Keratinocyte (primary cell): ENCODE measurements at regions not wholly inside any gene's neighbourhood (a gene's known extent, or its start where the extent isn't known, plus 50 kb on each side); places are given as distances from the start of the nearest gene placed in this dataset.

Experiments
- DNase-seq: peaks from one replicate; pipeline ENCODE4 v3.0.0-alpha.2; 2011; ENCODE audit warnings: low read depth, missing footprints, low spot score
- FAIRE-seq: peaks from 2 replicates; lab custom pipeline; 2011; peaks lifted over from hg19 to GRCh38; lab: Jason Lieb, UNC
- H2AFZ ChIP-seq: 2 replicates; pipeline ENCODE4 v1.6.0; 2012; ENCODE audit warnings: low read length, control low read depth, inconsistent platforms; ENCODE audit not compliant: control insufficient read depth
- H3K27ac ChIP-seq: 2 replicates; pipeline ENCODE4 v1.5.1; 2011; ENCODE audit warnings: low read length; ENCODE audit not compliant: control insufficient read depth, insufficient read depth
- H3K27me3 ChIP-seq: 3 replicates; pipeline ENCODE4 v1.6.0; 2011; ENCODE audit warnings: low read length; ENCODE audit not compliant: control insufficient read depth, insufficient read depth; ENCODE audit errors: extremely low read depth
- H3K36me3 ChIP-seq, 2 experiments: 2 replicates in 1 of 2; 3 replicates in 1 of 2; pipeline ENCODE4 v1.5.1; 2011; ENCODE audit warnings: low read length in 2 of 2, mild to moderate bottlenecking in 1 of 2; ENCODE audit not compliant: control insufficient read depth in 2 of 2, insufficient read depth in 2 of 2; ENCODE audit errors: extremely low read depth in 1 of 2
- H3K4me1 ChIP-seq: 3 replicates; pipeline ENCODE4 v1.5.1; 2011; ENCODE audit warnings: low read length; ENCODE audit not compliant: control insufficient read depth, insufficient read depth; ENCODE audit errors: extremely low read depth
- H3K4me2 ChIP-seq: 3 replicates; pipeline ENCODE4 v1.6.0; 2011; ENCODE audit warnings: low read depth, low read length; ENCODE audit not compliant: control insufficient read depth, insufficient read depth; ENCODE audit errors: extremely low read depth
- H3K4me3 ChIP-seq, 3 experiments: fragments of 200-600 bp in 1 of 3; sonication (generic) in 1 of 3; 2 replicates in 2 of 3; 3 replicates in 1 of 3; pipeline ENCODE4 v1.5.1; 2011 to 2016; ENCODE audit warnings: low read length in 3 of 3, mild to moderate bottlenecking in 3 of 3, control low read depth in 2 of 3, inconsistent platforms in 1 of 3, low read depth in 1 of 3, mixed read lengths in 1 of 3, mixed run types in 1 of 3, moderate library complexity in 1 of 3; ENCODE audit not compliant: control insufficient read depth in 2 of 3, insufficient read depth in 2 of 3; ENCODE audit errors: extremely low read depth in 1 of 3
- H3K79me2 ChIP-seq: 2 replicates; pipeline ENCODE4 v1.6.0; 2012; ENCODE audit warnings: low read length; ENCODE audit not compliant: control insufficient read depth, insufficient read depth
- H3K9ac ChIP-seq: 3 replicates; pipeline ENCODE4 v1.6.0; 2011; ENCODE audit warnings: low read length; ENCODE audit not compliant: control insufficient read depth, insufficient read depth; ENCODE audit errors: extremely low read depth
- H3K9me1 ChIP-seq: 3 replicates; pipeline ENCODE4 v1.6.0; 2011; ENCODE audit warnings: low read length; ENCODE audit not compliant: control insufficient read depth, insufficient read depth; ENCODE audit errors: extremely low read depth
- H3K9me3 ChIP-seq: 2 replicates; pipeline ENCODE4 v1.5.1; 2012; ENCODE audit warnings: low read depth, low read length; ENCODE audit not compliant: control insufficient read depth
- H4K20me1 ChIP-seq: 3 replicates; pipeline ENCODE4 v1.6.0; 2011; ENCODE audit warnings: low read length; ENCODE audit not compliant: control insufficient read depth, insufficient read depth; ENCODE audit errors: extremely low read depth
- CTCF ChIP-seq, 3 experiments: IDR thresholded peaks in 1 of 3; conservative IDR thresholded peaks in 1 of 3; optimal IDR thresholded peaks in 1 of 3; 2 replicates in 2 of 3; 3 replicates in 1 of 3; pipeline versions ENCODE3 to v1.5.1; 2011; ENCODE audit warnings: low read length in 3 of 3, mild to moderate bottlenecking in 3 of 3, moderate library complexity in 2 of 3, control low read depth in 1 of 3, inconsistent platforms in 1 of 3; ENCODE audit not compliant: insufficient read depth in 2 of 3; ENCODE audit errors: extremely low read depth in 1 of 3
- EZH2 ChIP-seq: IDR thresholded peaks from one replicate; pipeline ENCODE4 v1.6.1; 2012; ENCODE audit warnings: inconsistent platforms, mild to moderate bottlenecking, low read length, moderate library complexity
- dilution Hi-C: fragments of 300-500 bp; cut with MboI; formaldehyde crosslinking; loops from one replicate; pipeline ENCODE4 v1.7.0; 2020; ENCODE audit warnings: low sequenced_read_pairs; ENCODE audit not compliant: extremely low pct_ligation_motif_present

DNA sequence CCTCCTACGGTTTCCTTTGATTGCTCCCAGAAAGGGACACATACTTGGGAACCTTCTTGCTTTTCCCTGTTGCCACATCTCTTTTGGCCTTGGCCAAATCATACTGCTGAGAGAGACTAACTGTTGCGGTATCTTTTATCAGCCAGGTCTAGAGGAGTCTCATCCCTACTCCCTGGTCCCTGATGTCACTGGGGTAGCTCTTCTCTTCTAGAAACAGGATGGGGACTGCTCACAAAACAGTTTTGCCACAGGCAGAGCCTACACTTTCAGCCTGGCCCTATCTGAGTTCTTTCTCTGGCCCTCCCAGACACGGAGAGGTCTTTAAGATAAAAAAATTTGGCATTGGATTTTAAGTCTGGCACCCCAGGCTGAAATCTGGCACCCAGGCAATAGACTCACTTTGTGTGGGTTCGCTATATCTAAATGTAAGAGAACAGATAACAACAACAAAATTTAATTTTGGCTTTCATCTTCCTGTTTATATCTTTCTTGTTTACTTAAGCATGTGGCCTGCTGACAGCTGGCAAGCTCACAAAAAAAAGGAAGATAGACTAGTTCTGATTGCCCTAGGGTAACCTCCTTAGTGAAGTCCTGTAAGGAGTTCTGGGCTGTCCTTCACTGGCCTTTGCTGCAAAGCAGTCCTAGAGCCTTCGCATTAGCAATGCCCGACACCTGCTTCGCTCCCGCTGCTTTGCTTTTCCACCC is 228.3 kb upstream of the NPVF start:
- H4K20me1 ChIP-seq: no peaks in the 10 kb centered on the region
- no peaks in the 10 kb centered on the region for H3K27me3 ChIP-seq
- H3K79me2 ChIP-seq: no peaks in the 10 kb centered on the region
- H3K9me1 ChIP-seq: no peaks in the 10 kb centered on the region
- TF ChIP-seq CTCF (optimal IDR thresholded peaks at IDR 0.05 in 1 of 3, IDR thresholded peaks at IDR 0.05 in 1 of 3, conservative IDR thresholded peaks at IDR 0.05 in 1 of 3; ENCODE audit: extremely low read depth in 1 of 3, insufficient read depth in 2 of 3, low read length in 3 of 3): no peak
- no peak for TF ChIP-seq EZH2
- H3K4me1 ChIP-seq: no peaks in the 10 kb centered on the region
- FAIRE-seq (no peak), DNase-seq (no peak)
- dilution Hi-C loops: no loop called here
- no peak overlapping the region for H2AFZ ChIP-seq
- H3K4me3 ChIP-seq: no peak overlapping the region
- H3K36me3 ChIP-seq: no peaks in the 10 kb centered on the region
- H3K4me2 ChIP-seq: no peak overlapping the region
- no peak overlapping the region for H3K27ac ChIP-seq
- H3K9me3 ChIP-seq: no peaks in the 10 kb centered on the region
- H3K9ac ChIP-seq: no peak overlapping the region

DNA sequence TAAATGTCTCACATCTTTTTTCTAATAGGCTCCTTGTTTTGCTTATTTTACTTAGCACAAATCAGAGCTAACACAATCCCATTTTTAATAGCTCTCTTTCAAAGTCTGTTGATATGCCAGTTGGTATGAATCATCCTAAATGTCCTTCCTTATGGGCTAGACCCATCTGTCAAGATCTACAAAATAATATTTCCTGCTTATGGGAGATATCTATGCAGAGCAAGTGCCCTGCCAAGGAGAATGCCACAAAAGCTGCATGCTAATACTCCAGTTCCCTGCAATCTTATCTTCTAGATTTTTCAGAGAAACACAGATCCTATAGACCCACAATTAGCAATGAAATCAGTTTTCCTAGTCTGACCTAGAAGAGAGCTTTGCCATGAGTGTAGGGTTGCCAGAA is 230.8 kb upstream of the NPVF start:
- no peak for FAIRE-seq
- Histone ChIP-seq H3K4me1 (no peaks in the 10 kb centered on the region), H3K27ac (no peak overlapping the region), H3K4me2 (no peak overlapping the region), H3K9me1 (no peaks in the 10 kb centered on the region), H2AFZ (no peak overlapping the region), H3K36me3 (no peaks in the 10 kb centered on the region), H3K9me3 (no peaks in the 10 kb centered on the region), H4K20me1 (no peaks in the 10 kb centered on the region), H3K9ac (no peak overlapping the region), H3K27me3 (no peaks in the 10 kb centered on the region), H3K4me3 (no peak overlapping the region), H3K79me2 (no peaks in the 10 kb centered on the region)
- no peak for DNase-seq
- dilution Hi-C loops: no loop called here
- TF ChIP-seq CTCF (optimal IDR thresholded peaks at IDR 0.05 in 1 of 3, IDR thresholded peaks at IDR 0.05 in 1 of 3, conservative IDR thresholded peaks at IDR 0.05 in 1 of 3; ENCODE audit: extremely low read depth in 1 of 3, insufficient read depth in 2 of 3, low read length in 3 of 3): no peak
- TF ChIP-seq EZH2: no peak
